HEK293 (cell line): ENCODE measurements at regions not wholly inside any gene's neighbourhood (a gene's known extent, or its start where the extent isn't known, plus 50 kb on each side); places are given as distances from the start of the nearest gene placed in this dataset.

Source experiments
- MYNN ChIP-seq: fragments of 450-650 bp; formaldehyde crosslinking; IDR thresholded peaks from 2 replicates; pipeline ENCODE4 v1.5.1; 2016; ENCODE audit warnings: missing biosample characterization, missing genetic modification characterization, borderline replicate concordance
- ZBTB21 ChIP-seq: fragments of 450-650 bp; formaldehyde crosslinking; IDR thresholded peaks from 2 replicates; pipeline ENCODE4 v1.5.1; 2017; ENCODE audit warnings: missing biosample characterization, missing genetic modification characterization
- ZNF121 ChIP-seq: fragments of 450-650 bp; formaldehyde crosslinking; IDR thresholded peaks from 2 replicates; pipeline ENCODE4 v1.5.1; 2016; ENCODE audit warnings: missing biosample characterization, missing genetic modification characterization
- ZNF426 ChIP-seq: fragments of 450-650 bp; formaldehyde crosslinking; IDR thresholded peaks from 2 replicates; pipeline ENCODE4 v1.5.1; 2017; ENCODE audit warnings: missing biosample characterization, missing genetic modification characterization, mild to moderate bottlenecking, inconsistent platforms, moderate library complexity
- ZNF473 ChIP-seq: fragments of 450-650 bp; formaldehyde crosslinking; IDR thresholded peaks from 2 replicates; pipeline ENCODE4 v1.5.1; 2017; ENCODE audit warnings: missing biosample characterization, missing genetic modification characterization
- ZNF658 ChIP-seq: fragments of 450-650 bp; formaldehyde crosslinking; IDR thresholded peaks from 2 replicates; pipeline ENCODE4; 2016; ENCODE audit warnings: missing biosample characterization, missing genetic modification characterization
- TF ChIP-seq, protein P1 (sequence below): fragments of 450-650 bp; formaldehyde crosslinking; IDR thresholded peaks from 2 replicates; pipeline ENCODE4 v1.5.1; 2016; ENCODE audit warnings: missing biosample characterization, missing genetic modification characterization
- TF ChIP-seq, protein P2 (sequence below): fragments of 450-650 bp; formaldehyde crosslinking; IDR thresholded peaks from 2 replicates; pipeline ENCODE4 v1.5.1; 2016; ENCODE audit warnings: missing biosample characterization, missing genetic modification characterization

DNA sequence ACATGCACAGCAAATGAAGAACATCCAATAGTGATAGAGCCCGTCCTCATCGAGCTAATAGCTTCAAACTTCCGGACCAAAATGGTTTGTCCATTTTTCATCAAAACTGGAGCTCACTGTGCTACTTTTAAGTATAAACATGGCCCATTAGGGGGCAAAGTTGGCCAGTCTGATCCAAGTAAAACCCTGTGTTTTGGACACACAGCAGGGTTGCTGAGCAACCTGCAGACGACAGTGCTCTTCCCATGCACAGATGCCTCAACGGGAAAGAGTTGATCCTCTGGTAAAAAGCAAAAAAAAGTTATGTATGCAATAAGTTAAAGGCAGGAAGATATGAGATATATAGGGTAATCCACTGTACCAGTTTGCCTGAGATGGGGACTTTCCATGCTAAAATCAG is 244.0 kb upstream of the THBS1 start:
- TF ChIP-seq, protein P1, sequence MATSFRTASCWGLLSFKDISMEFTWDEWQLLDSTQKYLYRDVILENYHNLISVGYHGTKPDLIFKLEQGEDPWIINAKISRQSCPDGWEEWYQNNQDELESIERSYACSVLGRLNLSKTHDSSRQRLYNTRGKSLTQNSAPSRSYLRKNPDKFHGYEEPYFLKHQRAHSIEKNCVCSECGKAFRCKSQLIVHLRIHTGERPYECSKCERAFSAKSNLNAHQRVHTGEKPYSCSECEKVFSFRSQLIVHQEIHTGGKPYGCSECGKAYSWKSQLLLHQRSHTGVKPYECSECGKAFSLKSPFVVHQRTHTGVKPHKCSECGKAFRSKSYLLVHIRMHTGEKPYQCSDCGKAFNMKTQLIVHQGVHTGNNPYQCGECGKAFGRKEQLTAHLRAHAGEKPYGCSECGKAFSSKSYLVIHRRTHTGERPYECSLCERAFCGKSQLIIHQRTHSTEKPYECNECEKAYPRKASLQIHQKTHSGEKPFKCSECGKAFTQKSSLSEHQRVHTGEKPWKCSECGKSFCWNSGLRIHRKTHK (tag by site-specific recombination): no peak
- TF ChIP-seq MYNN: no peak
- TF ChIP-seq, protein P2, sequence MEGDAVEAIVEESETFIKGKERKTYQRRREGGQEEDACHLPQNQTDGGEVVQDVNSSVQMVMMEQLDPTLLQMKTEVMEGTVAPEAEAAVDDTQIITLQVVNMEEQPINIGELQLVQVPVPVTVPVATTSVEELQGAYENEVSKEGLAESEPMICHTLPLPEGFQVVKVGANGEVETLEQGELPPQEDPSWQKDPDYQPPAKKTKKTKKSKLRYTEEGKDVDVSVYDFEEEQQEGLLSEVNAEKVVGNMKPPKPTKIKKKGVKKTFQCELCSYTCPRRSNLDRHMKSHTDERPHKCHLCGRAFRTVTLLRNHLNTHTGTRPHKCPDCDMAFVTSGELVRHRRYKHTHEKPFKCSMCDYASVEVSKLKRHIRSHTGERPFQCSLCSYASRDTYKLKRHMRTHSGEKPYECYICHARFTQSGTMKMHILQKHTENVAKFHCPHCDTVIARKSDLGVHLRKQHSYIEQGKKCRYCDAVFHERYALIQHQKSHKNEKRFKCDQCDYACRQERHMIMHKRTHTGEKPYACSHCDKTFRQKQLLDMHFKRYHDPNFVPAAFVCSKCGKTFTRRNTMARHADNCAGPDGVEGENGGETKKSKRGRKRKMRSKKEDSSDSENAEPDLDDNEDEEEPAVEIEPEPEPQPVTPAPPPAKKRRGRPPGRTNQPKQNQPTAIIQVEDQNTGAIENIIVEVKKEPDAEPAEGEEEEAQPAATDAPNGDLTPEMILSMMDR (tag by site-specific recombination): no peak
- TF ChIP-seq ZNF658 (tag by site-specific recombination): no peak
- no peak for TF ChIP-seq ZBTB21 (tag by site-specific recombination)
- no peak for TF ChIP-seq ZNF426
- TF ChIP-seq ZNF473 (tag by site-specific recombination): no peak
- no peak for TF ChIP-seq ZNF121 (tag by site-specific recombination)
